ENCODE measurements at regions not wholly inside any gene's neighbourhood (a gene's known extent, or its start where the extent isn't known, plus 50 kb on each side); places are given as distances from the start of the nearest gene placed in this dataset.

DNA sequence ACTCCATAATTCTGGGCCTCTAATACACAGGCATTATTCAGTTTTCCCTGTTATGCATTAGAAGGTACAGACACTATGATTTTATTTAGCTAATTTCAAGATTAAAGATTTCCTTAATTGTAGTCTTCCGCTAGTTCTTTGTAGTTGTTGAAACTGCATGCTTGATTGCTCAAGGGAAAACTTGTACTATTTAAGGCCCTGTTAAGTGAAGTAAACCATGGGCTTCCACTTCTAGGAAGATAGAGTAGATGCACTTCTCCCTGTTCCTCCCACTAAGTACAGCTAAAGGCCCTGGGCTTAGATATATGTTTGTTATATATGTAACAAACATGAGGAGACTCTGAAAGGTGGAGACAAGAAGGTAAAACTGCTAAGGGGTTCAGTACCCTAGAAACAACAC, 215.8 kb upstream of the LEF1 start:
- Histone ChIP-seq H2AFZ (no peak overlapping the region), H3K27me3 (no peaks in the 10 kb centered on the region), H3K4me3 (no peak overlapping the region), H3K4me1 (ENCODE audit: insufficient read depth) (no peaks in the 10 kb centered on the region), H3K36me3 (replicated peaks; ENCODE audit: insufficient read depth, low read depth) (no peaks in the 10 kb centered on the region), H3K4me2 (no peak overlapping the region), H3K9me3 (ENCODE audit: low read depth) (no peaks in the 10 kb centered on the region), H3K9me2 (replicated peaks; ENCODE audit: insufficient read depth) (no peaks in the 10 kb centered on the region), H3K79me2 (no peaks in the 10 kb centered on the region), H3K27ac (no peak overlapping the region), H4K20me1 (ENCODE audit: insufficient read depth, poor library complexity, severe bottlenecking) (no peaks in the 10 kb centered on the region)
- 82% methylated on average over 1 of the region's 1 CpG for WGBS (ENCODE audit: low lambda C conversion rate, missing lambda C conversion rate)
- no peak for TF ChIP-seq EZH2 (IDR thresholded peaks at IDR 0.05; ENCODE audit: borderline replicate concordance)
- TF ChIP-seq, protein P1, sequence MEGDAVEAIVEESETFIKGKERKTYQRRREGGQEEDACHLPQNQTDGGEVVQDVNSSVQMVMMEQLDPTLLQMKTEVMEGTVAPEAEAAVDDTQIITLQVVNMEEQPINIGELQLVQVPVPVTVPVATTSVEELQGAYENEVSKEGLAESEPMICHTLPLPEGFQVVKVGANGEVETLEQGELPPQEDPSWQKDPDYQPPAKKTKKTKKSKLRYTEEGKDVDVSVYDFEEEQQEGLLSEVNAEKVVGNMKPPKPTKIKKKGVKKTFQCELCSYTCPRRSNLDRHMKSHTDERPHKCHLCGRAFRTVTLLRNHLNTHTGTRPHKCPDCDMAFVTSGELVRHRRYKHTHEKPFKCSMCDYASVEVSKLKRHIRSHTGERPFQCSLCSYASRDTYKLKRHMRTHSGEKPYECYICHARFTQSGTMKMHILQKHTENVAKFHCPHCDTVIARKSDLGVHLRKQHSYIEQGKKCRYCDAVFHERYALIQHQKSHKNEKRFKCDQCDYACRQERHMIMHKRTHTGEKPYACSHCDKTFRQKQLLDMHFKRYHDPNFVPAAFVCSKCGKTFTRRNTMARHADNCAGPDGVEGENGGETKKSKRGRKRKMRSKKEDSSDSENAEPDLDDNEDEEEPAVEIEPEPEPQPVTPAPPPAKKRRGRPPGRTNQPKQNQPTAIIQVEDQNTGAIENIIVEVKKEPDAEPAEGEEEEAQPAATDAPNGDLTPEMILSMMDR (IDR thresholded peaks at IDR 0.05; ENCODE audit: poor library complexity), result no peak
- TF ChIP-seq EZH2phosphoT487 (IDR thresholded peaks at IDR 0.05; ENCODE audit: low read depth, severe bottlenecking, unreplicated experiment), result no peak
- no peak for DNase-seq (ENCODE audit: low spot score)

GRCh38 chr4:108383157-108383556, 214.4 kb upstream of the LEF1 start:
- 92% methylated on average over 4 of the region's 4 CpGs for WGBS (ENCODE audit: low lambda C conversion rate, missing lambda C conversion rate)
- no peaks in the 10 kb centered on the region for H3K9me2 ChIP-seq (replicated peaks; ENCODE audit: insufficient read depth)
- no peak overlapping the region for H3K4me2 ChIP-seq
- no peaks in the 10 kb centered on the region for H3K9me3 ChIP-seq (ENCODE audit: low read depth)
- no peaks in the 10 kb centered on the region for H3K4me1 ChIP-seq (ENCODE audit: insufficient read depth)
- H3K27ac ChIP-seq, result no peak overlapping the region
- no peaks in the 10 kb centered on the region for H3K27me3 ChIP-seq
- H4K20me1 ChIP-seq (ENCODE audit: insufficient read depth, poor library complexity, severe bottlenecking), result no peaks in the 10 kb centered on the region
- H3K36me3 ChIP-seq (replicated peaks; ENCODE audit: insufficient read depth, low read depth), result no peaks in the 10 kb centered on the region
- no peak for DNase-seq (ENCODE audit: low spot score)
- TF ChIP-seq EZH2phosphoT487 (IDR thresholded peaks at IDR 0.05; ENCODE audit: low read depth, severe bottlenecking, unreplicated experiment) (no peak), EZH2 (IDR thresholded peaks at IDR 0.05; ENCODE audit: borderline replicate concordance) (no peak)
- TF ChIP-seq, protein P1 (IDR thresholded peaks at IDR 0.05; ENCODE audit: poor library complexity), result no peak
- H3K79me2 ChIP-seq, result no peaks in the 10 kb centered on the region
- H3K4me3 ChIP-seq, result no peak overlapping the region
- H2AFZ ChIP-seq, result no peak overlapping the region

- Histone ChIP-seq H3K9me2 (replicated peaks; ENCODE audit: insufficient read depth) (no peaks in the 10 kb centered on the region), H3K4me2 (no peak overlapping the region), H3K9me3 (ENCODE audit: low read depth) (no peaks in the 10 kb centered on the region), H3K4me1 (ENCODE audit: insufficient read depth) (no peaks in the 10 kb centered on the region), H3K36me3 (replicated peaks; ENCODE audit: insufficient read depth, low read depth) (no peaks in the 10 kb centered on the region), H2AFZ (no peak overlapping the region), H3K4me3 (no peak overlapping the region), H3K27me3 (no peaks in the 10 kb centered on the region), H3K79me2 (no peaks in the 10 kb centered on the region), H4K20me1 (ENCODE audit: insufficient read depth, poor library complexity, severe bottlenecking) (no peaks in the 10 kb centered on the region), H3K27ac (no peak overlapping the region)
- WGBS (ENCODE audit: low lambda C conversion rate, missing lambda C conversion rate), result 97% methylated on average over 3 of the region's 3 CpGs
- TF ChIP-seq EZH2phosphoT487 (IDR thresholded peaks at IDR 0.05; ENCODE audit: low read depth, severe bottlenecking, unreplicated experiment), result no peak
- TF ChIP-seq EZH2 (IDR thresholded peaks at IDR 0.05; ENCODE audit: borderline replicate concordance), result no peak
- TF ChIP-seq, protein P1 (IDR thresholded peaks at IDR 0.05; ENCODE audit: poor library complexity), result no peak
- no peak for DNase-seq (ENCODE audit: low spot score)
Measured at GRCh38 chr4:108382751-108383150, 214.0 kb upstream of the LEF1 start.

- Histone ChIP-seq H3K9me2 (replicated peaks; ENCODE audit: insufficient read depth) (no peaks in the 10 kb centered on the region), H3K36me3 (replicated peaks; ENCODE audit: insufficient read depth, low read depth) (no peaks in the 10 kb centered on the region), H2AFZ (no peak overlapping the region), H4K20me1 (ENCODE audit: insufficient read depth, poor library complexity, severe bottlenecking) (no peaks in the 10 kb centered on the region), H3K27me3 (no peaks in the 10 kb centered on the region), H3K4me1 (ENCODE audit: insufficient read depth) (no peaks in the 10 kb centered on the region), H3K79me2 (no peaks in the 10 kb centered on the region), H3K9me3 (ENCODE audit: low read depth) (no peaks in the 10 kb centered on the region), H3K27ac (no peak overlapping the region), H3K4me2 (no peak overlapping the region), H3K4me3 (no peak overlapping the region)
- 65% methylated on average over 6 of the region's 6 CpGs for whole genome bisulfite sequencing (ENCODE audit: low lambda C conversion rate, missing lambda C conversion rate)
- no peak for DNase-seq (ENCODE audit: low spot score)
- TF ChIP-seq EZH2phosphoT487 (IDR thresholded peaks at IDR 0.05; ENCODE audit: low read depth, severe bottlenecking, unreplicated experiment), result no peak
- no peak for TF ChIP-seq EZH2 (IDR thresholded peaks at IDR 0.05; ENCODE audit: borderline replicate concordance)
- TF ChIP-seq, protein P1 (IDR thresholded peaks at IDR 0.05; ENCODE audit: poor library complexity), result no peak
Measured at GRCh38 chr4:108378164-108378563, 209.4 kb upstream of the LEF1 start.
